LNCaP clone FGC (cell line): ENCODE measurements at regions not wholly inside any gene's neighbourhood (a gene's known extent, or its start where the extent isn't known, plus 50 kb on each side); places are given as distances from the start of the nearest gene placed in this dataset.

Experiments used
- DNase-seq: peaks from one replicate; pipeline ENCODE4 v3.0.0-alpha.2; 2011; ENCODE audit warnings: low read depth
- H3K4me3 ChIP-seq: 2 replicates; pipeline ENCODE4 v1.5.1; 2011; ENCODE audit warnings: mild to moderate bottlenecking, low read depth, low read length, control low read depth
- TF ChIP-seq, protein P1 (sequence below): IDR thresholded peaks from 2 replicates; pipeline ENCODE4 v1.5.1; 2012; ENCODE audit warnings: mild to moderate bottlenecking; ENCODE audit not compliant: control insufficient read depth, insufficient read depth; ENCODE audit errors: extremely low read depth

DNA sequence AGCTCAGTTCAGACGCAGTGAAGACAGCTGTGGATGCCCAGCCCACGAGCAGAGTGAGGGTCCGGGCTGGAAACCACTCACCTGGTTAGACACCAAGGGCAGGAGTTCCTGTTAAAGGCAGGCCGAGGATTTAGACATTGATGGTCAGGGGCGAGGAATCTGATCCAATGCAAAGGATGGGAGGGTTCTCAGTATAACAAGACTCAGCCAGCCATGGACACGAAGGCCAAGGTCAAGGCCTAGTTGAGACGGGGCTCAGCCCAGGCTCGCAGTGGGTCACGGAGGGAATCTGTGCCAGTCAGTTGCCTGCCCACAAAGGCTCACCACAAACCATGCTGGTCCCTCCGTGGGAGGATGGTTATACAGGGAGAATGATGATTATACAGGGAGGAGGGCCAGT lies 63.3 kb upstream of the FCN1 start:
- no peak for DNase-seq
- TF ChIP-seq, protein P1, sequence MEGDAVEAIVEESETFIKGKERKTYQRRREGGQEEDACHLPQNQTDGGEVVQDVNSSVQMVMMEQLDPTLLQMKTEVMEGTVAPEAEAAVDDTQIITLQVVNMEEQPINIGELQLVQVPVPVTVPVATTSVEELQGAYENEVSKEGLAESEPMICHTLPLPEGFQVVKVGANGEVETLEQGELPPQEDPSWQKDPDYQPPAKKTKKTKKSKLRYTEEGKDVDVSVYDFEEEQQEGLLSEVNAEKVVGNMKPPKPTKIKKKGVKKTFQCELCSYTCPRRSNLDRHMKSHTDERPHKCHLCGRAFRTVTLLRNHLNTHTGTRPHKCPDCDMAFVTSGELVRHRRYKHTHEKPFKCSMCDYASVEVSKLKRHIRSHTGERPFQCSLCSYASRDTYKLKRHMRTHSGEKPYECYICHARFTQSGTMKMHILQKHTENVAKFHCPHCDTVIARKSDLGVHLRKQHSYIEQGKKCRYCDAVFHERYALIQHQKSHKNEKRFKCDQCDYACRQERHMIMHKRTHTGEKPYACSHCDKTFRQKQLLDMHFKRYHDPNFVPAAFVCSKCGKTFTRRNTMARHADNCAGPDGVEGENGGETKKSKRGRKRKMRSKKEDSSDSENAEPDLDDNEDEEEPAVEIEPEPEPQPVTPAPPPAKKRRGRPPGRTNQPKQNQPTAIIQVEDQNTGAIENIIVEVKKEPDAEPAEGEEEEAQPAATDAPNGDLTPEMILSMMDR: no peak
- H3K4me3 ChIP-seq: no peak overlapping the region

DNA sequence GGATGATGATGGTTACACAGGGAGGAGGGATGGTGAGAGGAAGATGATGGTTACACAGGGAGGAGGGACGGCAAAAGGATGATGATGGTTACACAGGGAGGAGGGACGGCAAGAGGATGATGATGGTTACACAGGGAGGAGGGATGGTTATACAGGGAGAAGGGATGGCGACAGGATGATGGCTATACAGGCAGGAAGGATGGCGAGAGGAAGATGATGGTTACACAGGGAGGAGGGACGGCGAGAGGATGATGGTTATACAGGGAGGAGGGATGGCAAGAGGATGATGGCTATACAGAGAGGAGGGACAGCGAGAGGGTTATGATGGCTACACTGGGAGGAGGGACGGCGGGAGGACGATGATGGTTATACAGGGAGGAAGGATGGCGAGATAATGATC lies 64.1 kb upstream of the FCN1 start:
- DNase-seq: no peak
- TF ChIP-seq, protein P1: no peak

DNA sequence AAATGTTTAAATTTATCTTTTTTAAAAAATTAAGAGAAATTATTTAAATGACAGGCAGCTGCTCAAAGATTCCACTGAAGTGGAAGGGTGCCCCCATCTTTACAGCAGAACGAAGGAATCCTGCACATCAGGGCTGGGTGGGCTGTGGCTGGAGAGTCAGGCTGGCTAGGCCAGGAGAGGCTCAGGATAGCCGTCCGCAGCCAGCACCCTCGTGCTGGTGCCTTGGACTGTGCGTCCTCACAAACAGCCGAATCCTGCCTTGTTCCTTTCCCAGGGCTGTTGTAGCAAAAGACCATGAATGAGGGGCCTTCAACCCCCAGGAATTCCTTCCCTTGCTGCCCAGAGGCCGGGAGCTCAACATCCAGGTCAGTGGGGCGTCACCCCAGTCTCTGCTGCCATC lies 64.6 kb upstream of the FCN1 start:
- no peak for DNase-seq
- TF ChIP-seq, protein P1: no peak
- H3K4me3 ChIP-seq: no peak overlapping the region

More for the DNA sequence above, 64.1 kb upstream of the FCN1 start:
- no peak overlapping the region for H3K4me3 ChIP-seq

DNA sequence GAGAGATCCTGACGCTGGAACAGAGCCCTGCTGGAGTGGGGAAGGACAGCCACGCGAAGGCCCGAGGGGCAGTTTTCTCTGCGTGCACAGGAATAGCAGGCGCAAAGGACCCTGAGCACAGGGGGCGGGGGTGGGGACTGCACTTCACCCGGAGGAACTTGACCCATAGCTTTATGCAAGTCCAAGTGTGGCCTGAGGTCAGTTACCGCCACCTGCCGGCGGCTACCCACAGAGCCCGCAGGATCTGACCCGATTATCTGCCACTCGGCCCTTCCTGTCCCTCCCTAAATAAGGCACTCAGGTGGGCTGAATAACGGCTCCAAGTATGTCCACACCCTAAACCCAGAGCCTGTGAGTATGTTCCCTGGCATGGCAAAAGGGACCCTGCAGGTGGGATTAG lies 65.4 kb upstream of the FCN1 start:
- H3K4me3 ChIP-seq: no peak overlapping the region
- TF ChIP-seq, protein P1: peak; percentile 15; the same call in 1 of the 2 replicates
- no peak for DNase-seq

DNA sequence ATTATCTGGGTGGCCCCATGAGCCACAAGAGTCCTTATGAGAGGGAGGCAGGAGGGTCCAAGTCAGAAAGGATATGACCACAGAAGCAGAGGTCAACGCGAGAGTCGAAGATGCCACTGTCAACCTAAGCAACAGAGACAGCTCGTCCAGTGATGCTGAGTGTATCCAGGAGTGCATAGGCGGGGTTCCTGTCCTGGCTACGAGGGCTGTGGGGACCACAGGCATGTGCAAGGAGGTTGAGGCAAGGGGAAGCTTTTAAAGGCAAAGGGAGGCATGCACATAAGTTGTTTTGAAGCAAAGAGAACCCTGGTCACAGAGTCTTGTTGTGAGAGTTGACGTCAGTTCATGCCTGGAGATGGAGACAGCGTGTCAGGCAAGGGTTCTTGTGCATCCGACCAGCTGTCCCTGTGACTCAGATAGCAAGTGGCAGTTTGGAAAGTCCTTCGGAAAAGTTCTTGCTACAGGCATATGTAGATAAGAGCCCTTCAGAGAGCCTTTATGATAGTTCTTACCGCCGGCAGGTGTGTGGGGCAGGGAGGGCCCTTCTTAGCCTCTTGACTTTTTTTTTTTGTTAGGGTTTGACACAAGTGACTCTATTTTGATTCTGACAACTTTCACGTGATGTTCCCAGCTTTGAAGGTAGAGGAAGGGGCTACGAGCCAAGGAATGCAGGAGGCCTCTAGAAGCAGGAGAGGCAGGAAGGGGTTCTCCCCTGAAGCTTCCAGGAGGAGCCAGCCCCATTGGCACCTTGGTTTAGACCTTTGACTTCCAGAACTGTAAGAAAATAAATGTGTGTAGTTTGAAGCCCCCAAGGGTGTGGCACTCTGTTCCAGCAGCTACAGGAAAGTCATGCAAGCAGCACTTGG lies 66.0 kb upstream of the FCN1 start:
- TF ChIP-seq, protein P1: no peak
- no peak for DNase-seq
- no peak overlapping the region for H3K4me3 ChIP-seq

DNA sequence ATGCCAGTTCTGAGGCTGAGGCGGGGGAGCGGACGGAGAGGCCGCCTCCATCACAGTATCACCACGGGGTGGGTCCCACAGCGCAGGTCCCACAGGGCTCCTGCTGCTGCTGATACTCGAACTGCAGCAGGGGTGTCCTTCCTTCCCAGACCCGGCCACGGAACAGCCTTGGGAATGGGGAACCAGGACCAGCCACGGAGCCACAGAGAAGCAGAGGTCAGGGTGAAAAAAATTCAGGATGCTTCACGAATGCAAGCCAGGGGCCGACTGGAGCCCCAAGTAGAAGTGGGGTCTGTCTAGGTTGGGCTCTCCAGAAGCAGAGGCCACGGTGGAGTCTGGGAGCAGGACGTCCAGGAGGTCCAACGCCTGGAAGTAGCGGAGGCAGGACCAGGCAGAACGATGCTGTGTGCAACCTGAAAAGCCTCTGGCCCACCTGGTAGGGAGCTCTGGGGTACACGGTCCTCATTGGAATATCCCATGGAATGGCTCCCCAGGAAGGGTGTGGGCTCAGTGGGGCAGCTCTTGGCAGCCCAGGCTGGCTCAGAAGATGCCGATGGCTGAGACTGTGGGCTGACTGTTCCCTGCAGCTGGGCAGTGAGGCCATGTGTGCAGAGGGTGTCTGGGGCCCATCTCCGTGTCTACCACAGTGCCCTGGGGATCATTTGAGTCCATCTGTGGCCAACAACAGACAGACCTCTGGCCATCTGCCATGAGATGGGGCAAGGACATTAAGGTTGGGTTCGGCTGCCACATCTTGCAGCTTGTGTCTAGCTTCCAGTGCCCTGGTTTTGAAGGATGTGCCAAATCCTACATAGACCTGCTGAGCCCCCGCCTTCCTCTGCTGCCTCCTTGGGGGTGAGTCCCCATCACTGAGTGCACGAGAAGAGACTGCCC lies 66.9 kb upstream of the FCN1 start:
- TF ChIP-seq, protein P1: no peak
- no peak overlapping the region for H3K4me3 ChIP-seq

More for the DNA sequence above, 66.9 kb upstream of the FCN1 start:
- DNase-seq: no peak
